GM10248 (cell line): ENCODE measurements at regions not wholly inside any gene's neighbourhood (a gene's known extent, or its start where the extent isn't known, plus 50 kb on each side); places are given as distances from the start of the nearest gene placed in this dataset.

Experiments
- CTCF ChIA-PET: fragments of 300-600 bp; sonication (Branson Sonifier 250); formaldehyde crosslinking; extraction: SDS; loops from one replicate; lab custom pipeline; 2021; ENCODE audit warnings: antibody characterized with exemption; lab: Yijun Ruan, JAX
- POLR2A ChIA-PET: fragments of 350-650 bp; sonication (Branson Sonifier 250); formaldehyde crosslinking; extraction: SDS; loops from one replicate; lab custom pipeline; 2020; ENCODE audit warnings: antibody characterized with exemption; lab: Yijun Ruan, JAX
- DNase-seq: peaks from one replicate; pipeline ENCODE4 v3.0.0; 2012; ENCODE audit errors: extremely low spot score
- CTCF ChIP-seq: IDR thresholded peaks from 2 replicates; pipeline ENCODE4 v1.5.1; 2012; ENCODE audit warnings: mild to moderate bottlenecking, low read depth; ENCODE audit errors: extremely low read depth, missing control alignments, control extremely low read depth

GRCh38 chr6:50600280-50600679 lies 113.0 kb upstream of the TFAP2D start:
- CTCF ChIA-PET: interaction anchor here (0.9 to 3.6 kb wide), 5 partner anchors 8 to 470 kb away, joined by 3 to 20 read pairs (median 5); no protein-coding TSS in a partner anchor
- no peak for TF ChIP-seq CTCF
- DNase-seq: no peak
- POLR2A ChIA-PET: no interaction called here

GRCh38 chr6:50602292-50602691 lies 111.0 kb upstream of the TFAP2D start:
- CTCF ChIA-PET: interaction anchor here (0.7 to 3.6 kb wide), 3 partner anchors 10 to 82 kb away, joined by 3 to 20 read pairs (median 3); no protein-coding TSS in a partner anchor
- peak; percentile 66 for TF ChIP-seq CTCF
- POLR2A ChIA-PET: no interaction called here
- DNase-seq: peak; percentile 9

GRCh38 chr6:50608421-50608820 lies 104.9 kb upstream of the TFAP2D start:
- ChIA-PET POLR2A (no interaction called here), CTCF (interaction anchor here (1.2 kb wide), 1 partner anchor 14 kb away, joined by 3 read pairs; no protein-coding TSS in a partner anchor)
- DNase-seq: no peak
- TF ChIP-seq CTCF: no peak

GRCh38 chr6:50610562-50610961 lies 102.8 kb upstream of the TFAP2D start:
- CTCF ChIA-PET: no interaction called here

GRCh38 chr6:50635429-50635828 lies 77.9 kb upstream of the TFAP2D start:
- ChIA-PET CTCF (no interaction called here), POLR2A (no interaction called here)
- no peak for DNase-seq
- no peak for TF ChIP-seq CTCF

More at GRCh38 chr6:50610562-50610961, 102.8 kb upstream of the TFAP2D start:
- TF ChIP-seq CTCF: peak; percentile 6
- POLR2A ChIA-PET: no interaction called here
- DNase-seq: no peak

- no peak for TF ChIP-seq CTCF
- POLR2A ChIA-PET: no interaction called here
- CTCF ChIA-PET: no interaction called here
- DNase-seq: no peak
Observed at GRCh38 chr6:50637267-50637666, 76.1 kb upstream of the TFAP2D start.
